CD4-positive, alpha-beta T cell (primary cell): ENCODE measurements at regions not wholly inside any gene's neighbourhood (a gene's known extent, or its start where the extent isn't known, plus 50 kb on each side); places are given as distances from the start of the nearest gene placed in this dataset.
A peak's percentile ranks its signal among the peaks of the same experiment; 100 is the strongest.

Experiments used
- ATAC-seq: fragments of 200-7000 bp; cut with Tn5 transposase; one replicate; pipeline ENCODE4 v1.10.0; 2022; ENCODE audit warnings: mild to moderate bottlenecking; ENCODE audit not compliant: poor library complexity
- CTCF ChIA-PET: fragments of 350-600 bp; sonication (Branson Sonifier 250); formaldehyde crosslinking; loops from one replicate; lab custom pipeline; 2021; ENCODE audit warnings: antibody characterized with exemption, inconsistent platforms; lab: Charles Lee
- POLR2A ChIA-PET: fragments of 350-600 bp; sonication (Branson Sonifier 250); formaldehyde crosslinking; loops from one replicate; lab custom pipeline; 2021; ENCODE audit warnings: antibody characterized with exemption, inconsistent platforms; lab: Charles Lee
- DNase-seq, 14 experiments: peaks; one replicate each; pipeline ENCODE4 v3.0.0-alpha.2; 2013 to 2020; ENCODE audit warnings: mixed read lengths in 2 of 14
- H3K27ac ChIP-seq, 2 donors: one replicate each; pipeline versions ENCODE4 v1.5.1 to v1.7.0; 2013; ENCODE audit warnings: low read length in 2 of 2, low read depth in 1 of 2, mild to moderate bottlenecking in 1 of 2
- H3K27me3 ChIP-seq, 2 experiments: 1 replicate in 1 of 2; 2 replicates in 1 of 2; pipeline versions ENCODE4 v1.6.1 to v1.7.0; 2013; ENCODE audit warnings: low read length in 2 of 2, control low read depth in 1 of 2, mild to moderate bottlenecking in 1 of 2, moderate library complexity in 1 of 2; ENCODE audit not compliant: insufficient read depth in 2 of 2, control insufficient read depth in 1 of 2
- H3K36me3 ChIP-seq: one replicate; pipeline ENCODE4 v1.6.1; 2013; ENCODE audit warnings: low read length, control low read depth; ENCODE audit not compliant: insufficient read depth
- H3K4me1 ChIP-seq: one replicate; pipeline ENCODE4 v1.6.1; 2013; ENCODE audit warnings: low read length, control low read depth; ENCODE audit not compliant: insufficient read depth
- H3K4me3 ChIP-seq: one replicate; pipeline ENCODE4 v1.5.1; 2013; ENCODE audit warnings: mild to moderate bottlenecking, low read length, moderate library complexity
- H3K9me3 ChIP-seq, 2 experiments: 1 replicate in 1 of 2; 2 replicates in 1 of 2; pipeline versions ENCODE4 v1.6.1 to v1.7.0; 2013; ENCODE audit warnings: low read length in 2 of 2, mild to moderate bottlenecking in 2 of 2, control low read depth in 1 of 2, moderate library complexity in 1 of 2; ENCODE audit not compliant: control insufficient read depth in 1 of 2, insufficient read depth in 1 of 2
- H3K27ac Mint-ChIP-seq: one replicate; pipeline ENCODE4 v1.8.0; 2020; ENCODE audit warnings: mixed read lengths
- H3K27me3 Mint-ChIP-seq: one replicate; pipeline ENCODE4 v1.8.0; 2021; ENCODE audit warnings: mixed read lengths
- H3K36me3 Mint-ChIP-seq: one replicate; pipeline ENCODE4 v1.8.0; 2021; ENCODE audit warnings: low read depth, mixed read lengths
- H3K4me1 Mint-ChIP-seq: one replicate; pipeline ENCODE4 v1.8.0; 2021; ENCODE audit warnings: low read depth, mixed read lengths
- H3K4me3 Mint-ChIP-seq: one replicate; pipeline ENCODE4 v1.8.0; 2020; ENCODE audit warnings: mild to moderate bottlenecking, mixed read lengths
- H3K9me3 Mint-ChIP-seq: one replicate; pipeline ENCODE4 v1.8.0; 2020; ENCODE audit warnings: mixed read lengths
- intact Hi-C, 2 experiments: fragments of 100-400 bp; cut with DNase I in 1 of 2; cut with micrococcal nuclease in 1 of 2; formaldehyde crosslinking; loops; one replicate each; pipeline versions ENCODE4 v1.15.1 to v1.9.0; 2023 to 2025; cut with DNase I, micrococcal nuclease
- TF ChIP-seq, protein P1 (sequence below): fragments of 200-600 bp; IDR thresholded peaks from one replicate; pipeline ENCODE4 v1.8.0; 2022; ENCODE audit warnings: antibody characterized with exemption, mild to moderate bottlenecking

DNA sequence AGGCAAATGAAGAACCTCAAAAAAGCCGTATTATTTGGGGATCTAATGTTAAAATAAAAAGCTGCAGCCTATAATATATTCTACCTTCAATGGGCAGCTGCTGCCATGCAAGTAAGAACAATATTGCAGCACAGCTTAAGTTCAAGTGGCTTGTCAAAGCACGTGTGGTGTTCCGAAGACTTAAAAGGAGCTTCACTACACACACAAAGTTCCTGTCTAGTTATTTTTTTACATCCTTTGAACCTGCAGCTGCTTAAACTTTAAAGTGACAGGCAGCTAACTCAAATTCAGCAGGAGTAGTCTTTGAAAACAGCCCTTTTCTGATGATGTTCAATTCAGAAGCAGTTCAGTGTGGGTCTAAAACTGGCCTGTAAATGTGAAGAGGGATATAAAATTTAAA lies 85.8 kb upstream of the XIRP2 start:
- intact Hi-C loops, result loop anchor here in 1 of 2 experiments (5.0 kb wide), 1 partner anchor 1245 kb away; no protein-coding TSS in a partner anchor
- peak overlapping the region; percentile 65 for H3K4me3 Mint-ChIP-seq
- POLR2A ChIA-PET, result interaction anchor here (1.1 kb wide), 2 partner anchors 33 to 104 kb away, joined by 4 read pairs; no protein-coding TSS in a partner anchor

DNA sequence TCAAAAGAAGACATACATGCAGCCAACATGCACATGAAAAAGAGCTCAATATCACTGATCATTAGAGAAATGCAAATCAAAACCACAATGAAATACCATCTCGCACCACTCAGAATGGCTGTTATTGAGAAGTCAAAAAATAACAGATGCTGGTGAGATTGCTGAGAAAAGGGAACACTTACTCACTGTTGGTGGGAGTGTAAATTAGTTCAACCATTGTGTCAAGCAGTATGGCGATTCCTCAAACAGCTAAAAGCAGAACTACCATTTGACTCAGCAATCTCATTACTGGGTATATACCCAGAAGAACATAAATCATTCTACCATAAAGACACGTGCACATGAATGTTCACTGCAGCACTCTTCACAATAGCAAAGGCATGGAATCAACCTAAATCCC lies 95.5 kb upstream of the XIRP2 start:
- H3K4me1 ChIP-seq, result no peaks in the 10 kb centered on the region
- Mint-ChIP-seq H3K9me3 (peaks cover 6% of the 10 kb centered on the region), H3K36me3 (no peaks in the 10 kb centered on the region), H3K4me1 (no peaks in the 10 kb centered on the region), H3K27ac (no peak overlapping the region), H3K4me3 (no peak overlapping the region), H3K27me3 (no peaks in the 10 kb centered on the region)
- no peaks in the 10 kb centered on the region for H3K36me3 ChIP-seq
- ChIA-PET CTCF (no interaction called here), POLR2A (no interaction called here)
- DNase-seq (peak in 1 of 14 experiments; percentile 11), ATAC-seq (no peak)
- intact Hi-C loops, result no loop called here
- no peaks in the 10 kb centered on the region for H3K27me3 ChIP-seq
- H3K27ac ChIP-seq, result no peak overlapping the region
- H3K9me3 ChIP-seq, result no peaks in the 10 kb centered on the region
- no peak overlapping the region for H3K4me3 ChIP-seq
- TF ChIP-seq, protein P1, sequence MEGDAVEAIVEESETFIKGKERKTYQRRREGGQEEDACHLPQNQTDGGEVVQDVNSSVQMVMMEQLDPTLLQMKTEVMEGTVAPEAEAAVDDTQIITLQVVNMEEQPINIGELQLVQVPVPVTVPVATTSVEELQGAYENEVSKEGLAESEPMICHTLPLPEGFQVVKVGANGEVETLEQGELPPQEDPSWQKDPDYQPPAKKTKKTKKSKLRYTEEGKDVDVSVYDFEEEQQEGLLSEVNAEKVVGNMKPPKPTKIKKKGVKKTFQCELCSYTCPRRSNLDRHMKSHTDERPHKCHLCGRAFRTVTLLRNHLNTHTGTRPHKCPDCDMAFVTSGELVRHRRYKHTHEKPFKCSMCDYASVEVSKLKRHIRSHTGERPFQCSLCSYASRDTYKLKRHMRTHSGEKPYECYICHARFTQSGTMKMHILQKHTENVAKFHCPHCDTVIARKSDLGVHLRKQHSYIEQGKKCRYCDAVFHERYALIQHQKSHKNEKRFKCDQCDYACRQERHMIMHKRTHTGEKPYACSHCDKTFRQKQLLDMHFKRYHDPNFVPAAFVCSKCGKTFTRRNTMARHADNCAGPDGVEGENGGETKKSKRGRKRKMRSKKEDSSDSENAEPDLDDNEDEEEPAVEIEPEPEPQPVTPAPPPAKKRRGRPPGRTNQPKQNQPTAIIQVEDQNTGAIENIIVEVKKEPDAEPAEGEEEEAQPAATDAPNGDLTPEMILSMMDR, result no peak

More for the DNA sequence above, 85.8 kb upstream of the XIRP2 start:
- H3K4me1 Mint-ChIP-seq, result peaks cover 42% of the 10 kb centered on the region
- CTCF ChIA-PET, result no interaction called here
- no peaks in the 10 kb centered on the region for H3K9me3 Mint-ChIP-seq
- no peaks in the 10 kb centered on the region for H3K36me3 Mint-ChIP-seq
- TF ChIP-seq, protein P1, result no peak
- Histone ChIP-seq H3K4me3 (no peak overlapping the region), H3K27ac (no peak overlapping the region), H3K36me3 (no peaks in the 10 kb centered on the region), H3K4me1 (peaks cover 4% of the 10 kb centered on the region), H3K27me3 (no peaks in the 10 kb centered on the region), H3K9me3 (peaks cover 0 to 4% of the 10 kb centered on the region in 2 experiments)
- peak overlapping the region; percentile 71 for H3K27ac Mint-ChIP-seq
- DNase-seq (peak in 4 of 14 experiments; percentile 3 to 48 (median 36)), ATAC-seq (peak; percentile 86)
- no peaks in the 10 kb centered on the region for H3K27me3 Mint-ChIP-seq

DNA sequence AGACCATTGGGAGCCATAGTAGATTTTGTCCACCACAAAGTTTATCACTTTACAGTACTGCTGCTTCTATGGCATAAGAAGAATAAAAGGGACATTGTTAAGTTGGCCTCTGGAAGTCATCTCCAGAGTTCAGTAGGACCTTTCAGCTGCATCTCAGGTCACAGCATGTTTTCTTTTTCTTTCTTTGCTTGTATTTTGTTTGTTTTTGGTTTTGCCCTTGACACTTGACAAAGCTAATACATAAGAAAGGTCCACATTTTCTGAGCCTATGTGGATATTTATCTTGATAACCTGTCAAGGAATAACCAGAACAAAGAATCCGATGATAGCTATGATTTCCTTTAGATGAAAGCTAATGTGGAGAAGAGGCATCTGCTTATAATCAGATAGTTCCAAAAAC lies 101.6 kb upstream of the XIRP2 start:
- intact Hi-C loops, result no loop called here
- no peaks in the 10 kb centered on the region for H3K36me3 ChIP-seq
- no peaks in the 10 kb centered on the region for H3K4me1 Mint-ChIP-seq
- H3K9me3 Mint-ChIP-seq, result peaks cover 3% of the 10 kb centered on the region
- no peaks in the 10 kb centered on the region for H3K4me1 ChIP-seq
- H3K27me3 ChIP-seq, result no peaks in the 10 kb centered on the region
- TF ChIP-seq, protein P1, result no peak
- no peak overlapping the region for H3K4me3 Mint-ChIP-seq
- no peaks in the 10 kb centered on the region for H3K27me3 Mint-ChIP-seq
- no peak overlapping the region for H3K27ac ChIP-seq
- DNase-seq (no peak), ATAC-seq (no peak)
- H3K27ac Mint-ChIP-seq, result no peak overlapping the region
- H3K4me3 ChIP-seq, result no peak overlapping the region
- no peaks in the 10 kb centered on the region for H3K9me3 ChIP-seq
- CTCF ChIA-PET, result no interaction called here
- POLR2A ChIA-PET, result no interaction called here
- H3K36me3 Mint-ChIP-seq, result no peaks in the 10 kb centered on the region
